ENCODE measurements at regions not wholly inside any gene's neighbourhood (a gene's known extent, or its start where the extent isn't known, plus 50 kb on each side); places are given as distances from the start of the nearest gene placed in this dataset.

DNA sequence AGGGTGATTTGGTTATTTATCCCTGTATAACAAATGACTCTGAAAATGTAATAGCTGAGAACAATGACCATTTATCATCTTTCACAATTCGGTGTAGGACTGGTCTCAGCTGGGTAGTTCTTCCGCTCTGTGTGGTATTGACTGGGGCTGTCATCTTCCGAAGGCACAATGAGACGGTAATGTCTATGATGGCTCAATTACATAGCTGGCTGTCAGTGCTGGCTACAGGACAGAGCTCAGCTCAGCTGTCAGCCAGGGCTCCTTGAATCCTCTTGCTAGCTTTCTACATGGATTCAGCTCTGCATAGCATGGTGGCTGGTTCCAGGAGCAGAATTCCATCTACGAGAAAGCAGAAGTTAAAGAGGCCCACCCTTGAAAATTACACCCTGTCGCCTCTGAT is 483.8 kb downstream of the TDRD15 start:
- DNase-seq (ENCODE audit: low read depth): no peak
- no peak for TF ChIP-seq CTCF (conservative IDR thresholded peaks at IDR 0.05; ENCODE audit: low read depth, low read length)
- no peak overlapping the region for H3K4me3 ChIP-seq (ENCODE audit: low read length)

DNA sequence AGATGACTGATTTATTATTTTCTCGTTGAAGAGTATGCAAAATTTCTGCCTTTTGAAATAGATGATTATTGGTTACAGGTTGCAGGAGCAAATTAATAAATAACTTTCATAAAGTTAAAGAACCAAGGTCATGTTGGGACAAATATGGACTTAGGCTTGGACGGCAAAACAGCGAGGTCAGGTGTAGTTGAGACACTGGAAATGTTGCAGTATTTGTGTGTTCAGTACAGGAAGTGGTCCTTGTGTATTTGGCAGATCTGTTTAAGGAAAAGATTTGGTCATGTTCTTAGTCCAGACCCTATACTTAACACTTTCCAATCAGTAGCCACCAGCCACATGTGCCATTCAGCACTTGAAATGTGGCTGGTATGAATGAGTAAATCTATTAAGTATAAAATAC is 486.5 kb downstream of the TDRD15 start:
- H3K4me3 ChIP-seq (ENCODE audit: low read length): no peak overlapping the region
- no peak for DNase-seq (ENCODE audit: low read depth)
- TF ChIP-seq CTCF (conservative IDR thresholded peaks at IDR 0.05; ENCODE audit: low read depth, low read length): no peak

DNA sequence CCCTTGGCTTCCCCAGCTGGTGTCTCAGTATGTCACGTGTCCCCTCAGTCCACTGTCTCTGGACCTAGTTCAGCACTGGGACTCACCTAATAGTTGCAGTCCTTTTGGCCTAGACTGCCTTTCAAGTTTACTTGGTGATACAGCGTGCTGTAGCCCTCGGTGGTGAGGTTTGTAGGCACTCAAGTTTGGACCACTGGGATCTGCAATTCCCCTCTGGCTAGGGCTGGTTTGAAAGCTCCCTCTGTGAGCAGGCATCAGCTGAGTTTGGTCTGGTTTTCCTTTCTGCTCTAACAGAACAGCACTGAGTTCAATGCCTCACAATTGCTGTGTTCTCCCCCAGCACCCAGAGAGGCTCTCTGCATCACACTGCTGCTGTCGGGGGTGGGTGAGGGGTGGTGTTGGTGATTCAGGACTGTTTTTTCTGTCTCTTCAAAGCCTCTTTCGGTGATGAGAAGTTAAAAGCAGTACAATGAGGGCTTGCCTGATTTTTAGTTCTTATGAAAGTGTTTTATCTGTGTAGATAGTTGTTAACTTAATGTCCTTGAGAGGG is 494.2 kb downstream of the TDRD15 start:
- no peak overlapping the region for H3K4me3 ChIP-seq (ENCODE audit: low read length)
- DNase-seq (ENCODE audit: low read depth): no peak
- no peak for TF ChIP-seq CTCF (conservative IDR thresholded peaks at IDR 0.05; ENCODE audit: low read depth, low read length)

GRCh38 chr2:21620771-21621170 is 497.0 kb downstream of the TDRD15 start:
- H3K4me3 ChIP-seq (ENCODE audit: low read length): no peak overlapping the region
- no peak for TF ChIP-seq CTCF (conservative IDR thresholded peaks at IDR 0.05; ENCODE audit: low read depth, low read length)
- no peak for DNase-seq (ENCODE audit: low read depth)

GRCh38 chr2:21627938-21628337 is 504.2 kb downstream of the TDRD15 start:
- no peak overlapping the region for H3K4me3 ChIP-seq (ENCODE audit: low read length)
- TF ChIP-seq CTCF (conservative IDR thresholded peaks at IDR 0.05; ENCODE audit: low read depth, low read length): peak; percentile 37
- no peak for DNase-seq (ENCODE audit: low read depth)

DNA sequence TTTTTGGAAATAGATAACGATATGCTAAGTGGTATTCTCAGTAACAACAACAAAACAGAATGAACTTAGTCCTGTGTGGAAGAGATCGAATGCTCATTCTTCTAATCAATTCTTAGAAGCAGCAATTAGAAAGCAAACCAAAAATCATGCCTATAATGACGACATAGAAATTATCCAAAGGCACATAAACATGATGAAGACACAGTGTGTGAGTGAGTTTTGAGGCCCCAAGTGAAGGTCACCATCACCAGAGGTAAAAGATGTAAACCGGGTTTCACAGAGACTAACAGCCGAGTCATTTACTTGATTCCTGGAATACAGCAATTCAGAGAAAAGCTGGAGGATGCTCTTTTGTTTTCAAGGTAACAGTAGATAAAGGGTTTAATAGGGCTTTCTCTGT is 509.2 kb downstream of the TDRD15 start:
- no peak for DNase-seq (ENCODE audit: low read depth)
- no peak for TF ChIP-seq CTCF (conservative IDR thresholded peaks at IDR 0.05; ENCODE audit: low read depth, low read length)
- H3K4me3 ChIP-seq (ENCODE audit: low read length): no peak overlapping the region

DNA sequence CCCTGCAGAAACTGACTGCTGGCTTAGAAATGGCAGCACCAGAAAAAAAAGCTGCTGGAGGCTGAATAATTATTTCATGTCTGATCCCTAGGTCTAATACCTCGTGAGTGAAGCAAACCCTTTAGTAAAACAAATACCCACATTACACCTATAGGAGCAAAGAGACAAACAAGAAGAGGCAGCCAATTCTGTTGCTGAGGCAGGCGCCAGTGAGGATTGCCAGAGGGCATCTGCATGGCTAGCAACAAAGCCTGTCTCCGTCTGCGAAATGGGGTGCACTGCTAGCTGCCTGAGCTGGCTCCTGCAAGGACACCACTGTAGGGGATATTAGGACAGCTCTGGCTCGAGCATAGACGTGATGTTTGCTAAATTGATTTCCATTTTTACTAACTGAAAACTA is 509.7 kb downstream of the TDRD15 start:
- no peak overlapping the region for H3K4me3 ChIP-seq (ENCODE audit: low read length)
- DNase-seq (ENCODE audit: low read depth): no peak
- TF ChIP-seq CTCF (conservative IDR thresholded peaks at IDR 0.05; ENCODE audit: low read depth, low read length): no peak

Data from retinal pigment epithelial cell (primary cell).